HK-2 (cell line): ENCODE measurements at regions not wholly inside any gene's neighbourhood (a gene's known extent, or its start where the extent isn't known, plus 50 kb on each side); places are given as distances from the start of the nearest gene placed in this dataset.
"Not testable (repeated sequence)": the region's sequence is repeated elsewhere in the genome, so short reads cannot be mapped to it uniquely, and the experiment has no call there.

Source experiments
- DNase-seq: peaks from one replicate; pipeline ENCODE4 v3.0.0-alpha.2; 2018; ENCODE audit not compliant: unreplicated experiment

GRCh38 chr11:114938799-114939198 is 260.5 kb downstream of the NXPE2 start:
- no peak for DNase-seq

- no peak for DNase-seq
These were observed 263.9 kb downstream of the NXPE2 start for GRCh38 chr11:114942207-114942606.

GRCh38 chr11:114949614-114950351 is 271.5 kb downstream of the NXPE2 start:
- DNase-seq = no peak

- DNase-seq = no peak
These were observed 274.7 kb downstream of the NXPE2 start for GRCh38 chr11:114953039-114953438.

- DNase-seq = no peak
These were observed 277.6 kb downstream of the NXPE2 start for GRCh38 chr11:114955923-114956322.

- DNase-seq = no peak
These were observed 278.2 kb downstream of the NXPE2 start for GRCh38 chr11:114956566-114956965.

- no peak for DNase-seq
These were observed 281.7 kb downstream of the NXPE2 start for GRCh38 chr11:114959953-114960505.

- DNase-seq = not testable (repeated sequence)
These were observed 282.5 kb downstream of the NXPE2 start for GRCh38 chr11:114960819-114961218.

- no peak for DNase-seq
These were observed 286.4 kb downstream of the NXPE2 start for GRCh38 chr11:114964676-114965214.

GRCh38 chr11:114970927-114971645 is 292.8 kb downstream of the NXPE2 start:
- no peak for DNase-seq

- DNase-seq = no peak
These were observed 293.8 kb downstream of the NXPE2 start for GRCh38 chr11:114972105-114972504.

GRCh38 chr11:114977651-114978050 is 299.3 kb downstream of the NXPE2 start:
- DNase-seq = no peak

GRCh38 chr11:114982141-114982540 is 303.8 kb downstream of the NXPE2 start:
- no peak for DNase-seq

- DNase-seq = no peak
These were observed 306.4 kb downstream of the NXPE2 start for GRCh38 chr11:114984611-114985163.

- no peak for DNase-seq
These were observed 308.0 kb downstream of the NXPE2 start for GRCh38 chr11:114986365-114986764.

- DNase-seq = no peak
These were observed 308.9 kb downstream of the NXPE2 start for GRCh38 chr11:114987186-114987760.

GRCh38 chr11:114988644-114989043 is 310.3 kb downstream of the NXPE2 start:
- no peak for DNase-seq

GRCh38 chr11:114989536-114989935 is 311.2 kb downstream of the NXPE2 start:
- no peak for DNase-seq

GRCh38 chr11:115005663-115006062 is 327.3 kb downstream of the NXPE2 start:
- no peak for DNase-seq

- no peak for DNase-seq
These were observed 329.5 kb downstream of the NXPE2 start for GRCh38 chr11:115007851-115008250.

- DNase-seq = no peak
These were observed 330.5 kb downstream of the NXPE2 start for GRCh38 chr11:115008799-115009198.

- no peak for DNase-seq
These were observed 339.2 kb downstream of the NXPE2 start for GRCh38 chr11:115017529-115017928.
